Activated CD8-positive, alpha-beta T cell treated with anti-CD3 and anti-CD28 coated beads, Interleukin-2, amount 10 ng/mL, durations not matched to agents 7 days and 5 days (primary cell): ENCODE measurements at regions not wholly inside any gene's neighbourhood (a gene's known extent, or its start where the extent isn't known, plus 50 kb on each side); places are given as distances from the start of the nearest gene placed in this dataset.
A peak's percentile ranks its signal among the peaks of the same experiment; 100 is the strongest.

Experiments used
- ATAC-seq: fragments of 150-1000 bp; cut with Tn5 transposase; one replicate; pipeline ENCODE4 v1.10.0; 2021; ENCODE audit warnings: moderate library complexity
- CTCF ChIA-PET: fragments of 350-600 bp; sonication (Branson Sonifier 250); formaldehyde crosslinking; loops from one replicate; lab custom pipeline; 2021; ENCODE audit warnings: antibody characterized with exemption; lab: Charles Lee
- POLR2A ChIA-PET: fragments of 350-600 bp; sonication (Branson Sonifier 250); formaldehyde crosslinking; loops from one replicate; lab custom pipeline; 2021; ENCODE audit warnings: antibody characterized with exemption; lab: Charles Lee
- DNase-seq: peaks from one replicate; pipeline ENCODE4 v3.0.0-alpha.2; 2020
- H3K27ac Mint-ChIP-seq: one replicate; pipeline ENCODE4 v1.8.0; 2021; ENCODE audit warnings: mild to moderate bottlenecking, mixed read lengths
- H3K27me3 Mint-ChIP-seq: one replicate; pipeline ENCODE4 v1.8.0; 2021; ENCODE audit warnings: low read depth, mixed read lengths
- H3K36me3 Mint-ChIP-seq: one replicate; pipeline ENCODE4 v1.8.0; 2021; ENCODE audit warnings: low read depth, mixed read lengths
- H3K4me1 Mint-ChIP-seq: one replicate; pipeline ENCODE4 v1.8.0; 2021; ENCODE audit warnings: low read depth, mixed read lengths
- H3K4me3 Mint-ChIP-seq: one replicate; pipeline ENCODE4 v1.8.0; 2021; ENCODE audit warnings: mild to moderate bottlenecking, mixed read lengths
- H3K9me3 Mint-ChIP-seq: one replicate; pipeline ENCODE4 v1.8.0; 2022; ENCODE audit warnings: mixed read lengths; ENCODE audit not compliant: insufficient read depth

DNA sequence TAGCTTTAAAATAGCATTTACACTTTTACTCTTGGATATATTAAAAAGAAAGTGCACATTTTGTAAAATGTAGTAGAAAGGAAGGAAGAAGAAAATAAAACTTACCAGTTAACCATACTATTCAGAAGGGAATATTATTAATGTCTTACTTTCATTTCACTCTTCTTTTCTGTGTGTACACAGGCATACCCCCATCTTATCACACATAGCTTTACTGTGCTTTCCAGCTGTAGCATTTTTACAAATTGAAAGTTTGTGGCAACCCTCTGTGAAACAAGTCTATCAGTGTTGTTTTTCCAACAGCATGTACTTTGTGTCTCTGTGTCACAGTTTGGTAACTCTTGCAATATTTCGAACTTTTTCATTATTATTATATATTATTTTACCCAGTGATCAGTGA, 314.5 kb downstream of the UTRN start:
- Mint-ChIP-seq H3K4me1 (peaks cover 32% of the 10 kb centered on the region), H3K4me3 (no peak overlapping the region), H3K36me3 (peaks cover 49% of the 10 kb centered on the region), H3K27ac (no peak overlapping the region), H3K9me3 (no peaks in the 10 kb centered on the region), H3K27me3 (no peaks in the 10 kb centered on the region)
- ChIA-PET CTCF (interaction anchor here (1.4 to 3.7 kb wide), 2 partner anchors 11 to 16 kb away, joined by 3 to 19 read pairs; no protein-coding TSS in a partner anchor), POLR2A (no interaction called here)
- DNase-seq (no peak), ATAC-seq (no peak)

DNA sequence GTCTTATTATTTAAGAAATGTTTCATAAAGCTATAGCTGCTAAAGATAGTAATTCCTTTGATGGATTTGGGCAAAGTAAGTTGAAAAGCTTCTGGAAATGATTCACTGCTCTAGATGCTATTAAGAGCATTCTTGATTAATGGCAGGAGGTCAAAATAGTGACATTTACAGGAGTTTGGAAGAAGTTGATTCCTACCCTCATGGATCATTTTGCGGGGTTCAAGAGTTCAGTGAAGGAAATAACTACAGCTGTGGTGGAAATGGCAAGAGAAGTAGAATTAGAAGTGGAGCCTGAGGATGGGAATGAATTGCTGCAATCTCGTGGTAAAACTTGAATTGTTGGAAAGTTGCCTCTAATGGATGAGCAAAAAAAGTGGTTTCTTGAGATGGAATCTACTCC, 316.1 kb downstream of the UTRN start:
- H3K9me3 Mint-ChIP-seq = no peaks in the 10 kb centered on the region
- H3K36me3 Mint-ChIP-seq = peaks cover 41% of the 10 kb centered on the region
- no peak overlapping the region for H3K27ac Mint-ChIP-seq
- peaks cover 29% of the 10 kb centered on the region for H3K4me1 Mint-ChIP-seq
- ATAC-seq (no peak), DNase-seq (no peak)
- ChIA-PET CTCF (interaction anchor here (0.7 to 1.4 kb wide), 4 partner anchors 16 to 178 kb away, joined by 3 to 8 read pairs (median 6); no protein-coding TSS in a partner anchor), POLR2A (no interaction called here)
- no peak overlapping the region for H3K4me3 Mint-ChIP-seq
- H3K27me3 Mint-ChIP-seq = no peaks in the 10 kb centered on the region

DNA sequence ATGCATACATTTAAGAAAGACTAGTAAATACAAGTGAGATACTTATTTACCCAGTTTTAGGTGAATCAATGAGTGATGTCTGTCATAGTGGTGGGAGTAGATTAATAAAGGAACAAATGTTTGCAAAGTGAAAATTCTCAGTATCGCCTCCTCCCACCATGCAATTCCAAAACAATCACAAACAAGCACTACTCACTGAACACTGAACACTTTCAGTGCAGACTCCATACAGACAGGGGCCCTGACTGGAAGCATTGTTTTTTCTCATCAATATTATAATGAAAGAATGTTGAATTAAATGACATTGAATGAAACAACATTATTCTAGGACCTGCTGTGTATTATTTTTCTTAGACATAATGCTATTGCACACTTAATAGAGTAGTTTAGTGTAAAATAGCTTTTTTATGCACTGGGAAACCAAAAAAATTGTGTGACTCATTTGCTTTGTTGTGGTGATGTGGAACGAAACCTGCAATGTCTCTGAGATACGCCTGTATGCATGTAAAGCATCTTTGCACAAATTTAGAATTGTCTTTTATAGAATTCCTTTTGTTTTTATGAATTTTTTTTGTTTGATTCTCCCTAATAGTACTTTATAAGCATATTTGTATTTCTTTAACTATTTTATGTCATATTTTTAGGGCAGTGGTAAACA, 317.5 kb downstream of the UTRN start:
- no peak overlapping the region for H3K4me3 Mint-ChIP-seq
- ChIA-PET POLR2A (no interaction called here), CTCF (interaction anchor here (1.2 to 1.8 kb wide), 2 partner anchors 18 to 176 kb away, joined by 4 to 6 read pairs; no protein-coding TSS in a partner anchor)
- H3K36me3 Mint-ChIP-seq = peaks cover 53% of the 10 kb centered on the region
- peaks cover 3% of the 10 kb centered on the region for H3K9me3 Mint-ChIP-seq
- H3K4me1 Mint-ChIP-seq = peaks cover 39% of the 10 kb centered on the region
- H3K27me3 Mint-ChIP-seq = no peaks in the 10 kb centered on the region
- ATAC-seq (peak; percentile 84), DNase-seq (peak; percentile 41)
- H3K27ac Mint-ChIP-seq = no peak overlapping the region

DNA sequence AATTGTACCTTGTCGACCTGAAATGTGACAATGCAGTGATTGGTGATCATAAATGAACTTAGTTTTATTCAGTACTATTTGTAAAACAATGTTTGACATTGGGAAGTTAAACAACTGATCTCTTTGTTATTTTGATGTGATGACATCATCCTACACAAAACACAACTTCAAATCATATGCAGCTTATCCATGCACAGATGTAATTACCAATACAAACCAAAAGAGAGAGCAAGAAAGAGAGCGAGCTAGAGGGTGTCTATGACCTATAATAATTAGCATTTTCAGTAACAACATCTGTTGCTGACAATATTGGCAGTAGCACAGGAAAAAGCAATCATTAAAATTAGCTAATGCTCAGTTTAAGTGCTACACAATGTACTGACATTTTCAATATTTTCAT, 320.9 kb downstream of the UTRN start:
- H3K36me3 Mint-ChIP-seq = peaks cover 45% of the 10 kb centered on the region
- H3K27ac Mint-ChIP-seq = peak overlapping the region; percentile 8
- DNase-seq (no peak), ATAC-seq (no peak)
- ChIA-PET CTCF (no interaction called here), POLR2A (no interaction called here)
- H3K27me3 Mint-ChIP-seq = no peaks in the 10 kb centered on the region
- H3K4me3 Mint-ChIP-seq = no peak overlapping the region
- H3K9me3 Mint-ChIP-seq = peaks cover 9% of the 10 kb centered on the region
- peaks cover 53% of the 10 kb centered on the region for H3K4me1 Mint-ChIP-seq

DNA sequence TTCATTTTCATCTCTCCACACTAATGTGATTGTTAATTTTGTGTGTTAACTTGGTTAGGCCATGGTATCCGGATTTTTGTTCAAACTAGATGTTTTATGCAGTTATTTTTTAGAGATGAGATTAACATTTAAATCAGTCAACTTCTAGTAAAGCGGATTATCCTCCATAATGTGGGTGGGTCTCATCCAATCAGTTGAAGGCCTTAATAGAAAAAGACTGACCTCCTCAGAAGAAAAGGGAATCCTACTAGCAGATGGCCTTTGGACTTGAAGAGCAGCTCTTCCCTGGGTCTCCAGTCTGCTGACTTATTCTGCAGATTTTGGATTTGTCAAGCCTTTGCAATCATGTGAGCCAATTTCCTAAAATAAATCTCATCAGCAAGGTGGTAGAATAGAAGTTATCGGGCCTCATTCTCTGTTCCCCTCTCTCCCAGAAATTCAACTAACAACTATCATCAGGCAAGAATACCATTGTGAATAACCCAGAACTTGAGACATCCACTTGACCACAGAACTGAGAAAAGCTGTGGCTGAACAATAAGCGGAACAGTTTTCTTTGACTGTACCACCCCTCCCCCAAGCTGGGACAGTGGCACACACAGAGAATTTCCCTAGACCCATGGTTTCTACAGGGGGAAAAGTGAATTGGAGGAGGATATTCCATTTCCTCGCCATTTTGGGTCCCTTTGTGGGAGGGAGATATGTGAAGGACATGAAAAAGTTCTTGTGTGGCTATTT, 323.0 kb downstream of the UTRN start:
- no peak overlapping the region for H3K4me3 Mint-ChIP-seq
- DNase-seq = no peak
- ATAC-seq = no peak
- peaks cover 46% of the 10 kb centered on the region for H3K4me1 Mint-ChIP-seq
- H3K36me3 Mint-ChIP-seq = peaks cover 39% of the 10 kb centered on the region
- H3K27ac Mint-ChIP-seq = no peak overlapping the region
- H3K9me3 Mint-ChIP-seq = peaks cover 9% of the 10 kb centered on the region
- ChIA-PET POLR2A (no interaction called here), CTCF (no interaction called here)
- H3K27me3 Mint-ChIP-seq = no peaks in the 10 kb centered on the region

DNA sequence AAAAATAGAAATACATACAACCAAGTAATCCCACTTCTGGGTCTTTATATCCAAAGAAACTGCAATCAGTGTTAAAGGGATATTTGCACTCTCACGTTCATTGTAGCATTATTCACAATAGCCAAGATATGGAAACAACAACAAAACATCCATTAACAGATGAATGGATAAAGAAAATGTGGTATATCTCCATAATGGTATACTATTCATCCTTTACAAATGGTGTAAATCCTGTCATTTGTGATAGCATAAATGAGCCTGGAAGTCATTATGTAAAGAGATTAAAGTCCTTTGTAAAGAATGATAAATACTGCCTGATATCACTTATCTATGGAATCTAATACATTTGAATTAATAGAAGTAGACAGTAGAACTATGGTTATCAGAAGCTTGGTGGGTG, 327.7 kb downstream of the UTRN start:
- H3K27ac Mint-ChIP-seq = no peak overlapping the region
- ATAC-seq = no peak
- ChIA-PET POLR2A (no interaction called here), CTCF (no interaction called here)
- DNase-seq = no peak
- H3K27me3 Mint-ChIP-seq = no peaks in the 10 kb centered on the region
- peaks cover 6% of the 10 kb centered on the region for H3K9me3 Mint-ChIP-seq
- no peak overlapping the region for H3K4me3 Mint-ChIP-seq
- peaks cover 30% of the 10 kb centered on the region for H3K4me1 Mint-ChIP-seq
- peaks cover 32% of the 10 kb centered on the region for H3K36me3 Mint-ChIP-seq

DNA sequence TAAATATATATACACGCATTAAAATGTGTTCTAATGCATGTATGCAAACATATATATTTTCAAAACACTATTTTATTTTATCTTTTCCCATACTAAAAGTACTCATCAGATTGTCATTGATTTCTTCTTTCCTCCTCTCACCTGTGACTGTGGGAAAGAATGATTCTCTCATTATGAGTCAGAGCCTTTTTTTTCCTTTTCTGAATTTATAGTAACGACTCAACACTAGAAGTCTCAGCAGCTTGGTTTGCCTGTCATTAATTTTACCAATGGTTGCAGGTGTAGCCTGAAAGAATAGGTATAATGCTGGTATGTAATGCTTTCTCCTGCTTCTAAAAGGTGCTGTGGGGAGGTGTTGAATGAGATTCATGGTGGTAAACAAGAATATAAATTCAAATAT, 328.7 kb downstream of the UTRN start:
- DNase-seq (no peak), ATAC-seq (no peak)
- CTCF ChIA-PET = no interaction called here
- peaks cover 25% of the 10 kb centered on the region for H3K36me3 Mint-ChIP-seq
- peaks cover 20% of the 10 kb centered on the region for H3K4me1 Mint-ChIP-seq
- peaks cover 3% of the 10 kb centered on the region for H3K9me3 Mint-ChIP-seq
- H3K4me3 Mint-ChIP-seq = no peak overlapping the region
- H3K27ac Mint-ChIP-seq = no peak overlapping the region
- no peaks in the 10 kb centered on the region for H3K27me3 Mint-ChIP-seq
- POLR2A ChIA-PET = no interaction called here

DNA sequence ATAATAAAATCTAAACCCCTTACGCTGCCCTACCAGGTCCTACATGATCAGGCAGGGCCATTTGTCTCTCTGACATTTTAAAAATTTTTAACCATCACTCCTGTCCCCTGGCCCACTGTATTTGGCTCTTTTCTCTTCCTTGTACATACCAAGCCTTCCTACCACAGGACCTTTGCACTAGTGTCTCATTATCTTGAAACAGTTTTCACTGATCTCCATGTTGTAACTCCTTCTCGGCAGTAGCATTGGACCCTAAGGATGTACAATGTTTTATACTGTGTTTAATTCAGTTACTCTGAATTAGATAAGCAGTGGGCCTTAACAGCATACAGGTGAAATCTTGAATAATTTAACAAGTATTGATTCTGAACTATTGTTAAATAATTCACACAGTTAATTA, 330.7 kb downstream of the UTRN start:
- DNase-seq = no peak
- CTCF ChIA-PET = no interaction called here
- H3K27ac Mint-ChIP-seq = no peak overlapping the region
- no peaks in the 10 kb centered on the region for H3K9me3 Mint-ChIP-seq
- no peak overlapping the region for H3K4me3 Mint-ChIP-seq
- H3K36me3 Mint-ChIP-seq = peaks cover 21% of the 10 kb centered on the region
- POLR2A ChIA-PET = no interaction called here
- H3K27me3 Mint-ChIP-seq = no peaks in the 10 kb centered on the region
- no peak for ATAC-seq
- peaks cover 18% of the 10 kb centered on the region for H3K4me1 Mint-ChIP-seq

DNA sequence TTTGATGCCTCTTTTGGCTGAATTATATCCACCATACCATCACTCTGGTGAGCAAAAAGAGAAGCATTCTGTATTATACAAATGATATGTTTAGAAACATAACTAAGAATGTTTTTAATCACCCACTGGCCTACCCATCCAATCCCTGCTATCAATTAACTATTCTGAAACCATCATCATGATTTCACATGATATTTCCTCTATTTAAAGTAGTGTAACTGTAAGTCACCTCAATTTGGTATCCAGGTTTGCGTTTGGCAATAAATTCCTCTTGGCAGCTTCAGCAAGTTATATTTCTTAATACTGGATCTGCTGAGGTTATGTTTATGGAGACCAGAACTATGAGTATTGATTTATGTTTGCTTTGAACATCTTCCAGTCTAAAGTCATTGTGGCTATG, 332.1 kb downstream of the UTRN start:
- no peak overlapping the region for H3K27ac Mint-ChIP-seq
- no peak for ATAC-seq
- no peak overlapping the region for H3K4me3 Mint-ChIP-seq
- no peak for DNase-seq
- CTCF ChIA-PET = no interaction called here
- no peaks in the 10 kb centered on the region for H3K9me3 Mint-ChIP-seq
- peaks cover 16% of the 10 kb centered on the region for H3K4me1 Mint-ChIP-seq
- POLR2A ChIA-PET = no interaction called here
- peaks cover 21% of the 10 kb centered on the region for H3K36me3 Mint-ChIP-seq
- H3K27me3 Mint-ChIP-seq = no peaks in the 10 kb centered on the region

DNA sequence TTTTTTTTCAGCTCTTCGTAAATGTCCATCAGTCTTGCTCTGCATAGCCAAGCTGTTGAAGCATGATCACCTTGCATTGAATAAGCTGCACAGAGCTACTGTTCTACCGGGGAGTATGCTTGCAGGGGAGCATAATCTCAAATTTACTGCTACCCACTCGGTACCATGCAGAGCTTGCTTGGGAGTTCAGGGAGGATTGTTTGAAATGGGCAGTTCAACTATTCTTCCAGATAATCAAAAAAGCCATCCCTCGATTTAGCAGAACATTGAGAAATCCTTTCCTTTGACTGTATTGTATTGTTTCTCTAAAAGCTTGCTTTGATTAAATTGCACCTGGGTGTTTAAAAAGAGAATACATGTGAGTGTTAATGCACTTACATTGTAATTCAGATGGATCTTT, 332.6 kb downstream of the UTRN start:
- H3K27ac Mint-ChIP-seq = no peak overlapping the region
- no peak overlapping the region for H3K4me3 Mint-ChIP-seq
- H3K36me3 Mint-ChIP-seq = peaks cover 21% of the 10 kb centered on the region
- H3K27me3 Mint-ChIP-seq = no peaks in the 10 kb centered on the region
- H3K9me3 Mint-ChIP-seq = no peaks in the 10 kb centered on the region
- ATAC-seq = no peak
- no peak for DNase-seq
- ChIA-PET POLR2A (no interaction called here), CTCF (interaction anchor here (1.2 kb wide), 1 partner anchor 37 kb away, joined by 3 read pairs; no protein-coding TSS in a partner anchor)
- peaks cover 11% of the 10 kb centered on the region for H3K4me1 Mint-ChIP-seq

DNA sequence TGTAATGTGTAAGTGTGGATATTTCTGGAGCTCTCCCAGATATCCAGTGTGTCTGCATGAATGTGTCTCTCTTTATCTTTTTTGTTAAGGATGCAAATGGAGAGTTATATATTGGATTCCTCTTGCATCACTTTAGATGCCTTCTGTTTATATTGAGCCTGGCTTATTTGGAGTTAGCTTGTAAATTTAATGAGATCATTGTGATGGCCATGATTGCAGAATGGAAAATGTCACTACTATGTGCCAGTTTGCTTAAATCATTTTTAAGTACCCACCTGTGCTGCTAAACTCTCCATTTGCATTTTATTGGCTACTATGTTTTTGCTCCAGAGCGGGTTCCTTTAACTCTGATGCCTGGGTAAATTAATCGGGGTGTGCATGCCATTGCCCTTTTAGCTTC, 334.8 kb downstream of the UTRN start:
- no peak for ATAC-seq
- H3K27ac Mint-ChIP-seq = no peak overlapping the region
- no peak overlapping the region for H3K4me3 Mint-ChIP-seq
- DNase-seq = no peak
- CTCF ChIA-PET = no interaction called here
- POLR2A ChIA-PET = no interaction called here
- no peaks in the 10 kb centered on the region for H3K27me3 Mint-ChIP-seq
- H3K9me3 Mint-ChIP-seq = no peaks in the 10 kb centered on the region
- H3K36me3 Mint-ChIP-seq = peaks cover 14% of the 10 kb centered on the region
- no peaks in the 10 kb centered on the region for H3K4me1 Mint-ChIP-seq

DNA sequence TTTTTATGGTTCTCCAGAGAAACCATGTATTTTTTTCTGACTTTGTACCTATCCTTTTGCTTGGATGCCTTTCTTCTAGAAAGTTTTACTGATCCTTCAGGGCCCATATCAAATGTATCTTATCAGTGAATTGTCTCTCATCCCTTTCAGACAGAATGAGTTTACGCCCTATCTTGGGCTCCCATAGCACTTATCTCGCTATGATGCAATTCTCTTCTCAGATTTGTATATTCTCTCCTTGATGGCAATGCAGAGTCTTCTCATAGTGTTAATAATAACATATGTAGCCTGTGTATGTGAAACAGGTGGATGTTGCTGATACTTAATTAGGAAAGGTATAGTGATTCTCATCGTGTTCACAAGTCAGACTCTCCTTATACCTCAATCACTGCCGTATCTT, 336.2 kb downstream of the UTRN start:
- DNase-seq = no peak
- CTCF ChIA-PET = no interaction called here

More for the DNA sequence above, 336.2 kb downstream of the UTRN start:
- POLR2A ChIA-PET = no interaction called here
- Mint-ChIP-seq H3K36me3 (peaks cover 14% of the 10 kb centered on the region), H3K4me3 (no peak overlapping the region), H3K4me1 (no peaks in the 10 kb centered on the region), H3K27me3 (no peaks in the 10 kb centered on the region), H3K27ac (no peak overlapping the region), H3K9me3 (no peaks in the 10 kb centered on the region)
- ATAC-seq = no peak
